HCT116 (cell line): ENCODE measurements at regions not wholly inside any gene's neighbourhood (a gene's known extent, or its start where the extent isn't known, plus 50 kb on each side); places are given as distances from the start of the nearest gene placed in this dataset.

Source experiments
- ATAC-seq: fragments of 200-7000 bp; cut with Tn5 transposase; 2 replicates; pipeline ENCODE4 v1.9.1; 2020; ENCODE audit warnings: mild to moderate bottlenecking, moderate library complexity
- BruUV-seq: library from RNA; stranded (reverse); fragments of 400-500 nt; replicated peaks from 2 replicates; lab custom pipeline; 2021; lab: Mats Ljungman, UMichigan
- CTCF ChIA-PET: fragments of 300-600 bp; sonication (Branson Sonifier 250); formaldehyde crosslinking; loops from one replicate; lab custom pipeline; 2021; ENCODE audit warnings: antibody characterized with exemption; lab: Charles Lee
- POLR2A ChIA-PET: fragments of 300-600, 350-600 bp; sonication (Branson Sonifier 250); formaldehyde crosslinking; loops from one replicate; lab custom pipeline; 2021; ENCODE audit warnings: antibody characterized with exemption; lab: Charles Lee
- RAD21 ChIA-PET, 2 experiments: fragments of 300-600 bp; sonication (Branson Sonifier 250); formaldehyde crosslinking; loops; one replicate each; lab custom pipeline; 2023; ENCODE audit warnings: low total read pairs in 2 of 2; ENCODE audit not compliant: uncharacterized antibody in 2 of 2, unreplicated experiment in 2 of 2, low non-redundant PET in 1 of 2; lab: Charles Lee
- DNase-seq: peaks from one replicate; pipeline ENCODE4 v3.0.0-alpha.2; 2010; ENCODE audit warnings: low read depth, low spot score
- H2AFZ ChIP-seq: fragments of 200-600 bp; shearing (Covaris generic), sonication (generic); 2 replicates; pipeline ENCODE4 v1.6.1; 2017; ENCODE audit warnings: low read depth, mixed run types, mixed read lengths, antibody characterized with exemption, low read length; ENCODE audit not compliant: poor library complexity, severe bottlenecking
- H3K27ac ChIP-seq: 2 replicates; pipeline ENCODE4 v1.5.1; 2012; ENCODE audit warnings: low read depth, low read length
- H3K27me3 ChIP-seq: fragments of 200-600 bp; sonication (generic); 2 replicates; pipeline ENCODE4 v1.6.1; 2016; ENCODE audit warnings: mixed run types, low read length, mixed read lengths; ENCODE audit not compliant: insufficient read depth
- H3K36me3 ChIP-seq, 2 experiments: fragments of 200-500 bp in 1 of 2; fragments of 200-600 bp in 1 of 2; sonication (Bioruptor generic) in 1 of 2; sonication (generic) in 1 of 2; 2 replicates each; pipeline versions ENCODE4 v1.5.1 to v1.6.1; 2014 to 2016; ENCODE audit warnings: low read length in 2 of 2, inconsistent platforms in 1 of 2, mixed read lengths in 1 of 2, mixed run types in 1 of 2; ENCODE audit not compliant: insufficient read depth in 2 of 2, control insufficient read depth in 1 of 2
- H3K4me1 ChIP-seq, 2 experiments: fragments of 200-600 bp in 1 of 2; sonication (generic) in 1 of 2; 2 replicates each; pipeline versions ENCODE4 v1.5.1 to v1.6.1; 2012 to 2017; ENCODE audit warnings: low read length in 2 of 2, inconsistent platforms in 1 of 2, mild to moderate bottlenecking in 1 of 2, mixed read lengths in 1 of 2, mixed run types in 1 of 2, moderate library complexity in 1 of 2; ENCODE audit not compliant: insufficient read depth in 2 of 2, control insufficient read depth in 1 of 2
- H3K4me2 ChIP-seq: fragments of 200-600 bp; sonication (generic); 2 replicates; pipeline ENCODE4 v1.6.1; 2017; ENCODE audit warnings: mixed run types, low read length, mixed read lengths
- H3K4me3 ChIP-seq, 2 experiments: fragments of 200-600 bp in 1 of 2; sonication (generic) in 1 of 2; replicated peaks in 1 of 2; 2 replicates each; pipeline ENCODE4 v1.5.1; 2011 to 2016; ENCODE audit warnings: low read length in 2 of 2, control low read depth in 1 of 2, low read depth in 1 of 2, mild to moderate bottlenecking in 1 of 2, mixed read lengths in 1 of 2, mixed run types in 1 of 2
- H3K79me2 ChIP-seq: fragments of 200-600 bp; sonication (generic); 2 replicates; pipeline ENCODE4 v1.6.1; 2017; ENCODE audit warnings: mild to moderate bottlenecking, mixed run types, low read length, moderate library complexity, mixed read lengths; ENCODE audit not compliant: insufficient read depth
- H3K9ac ChIP-seq: fragments of 200-600 bp; sonication (generic); 2 replicates; pipeline ENCODE4 v1.6.1; 2016; ENCODE audit warnings: low read length, mixed read lengths
- H3K9me2 ChIP-seq: fragments of 200-600 bp; sonication (generic), shearing (Covaris generic); 2 replicates; pipeline ENCODE4 v1.6.1; 2017; ENCODE audit warnings: mixed run types, mild to moderate bottlenecking, moderate library complexity; ENCODE audit not compliant: insufficient read depth
- H3K9me3 ChIP-seq, 2 experiments: fragments of 200-500 bp in 1 of 2; fragments of 200-600 bp in 1 of 2; sonication (Bioruptor generic) in 1 of 2; sonication (generic) in 1 of 2; 2 replicates each; pipeline ENCODE4 v1.6.1; 2014 to 2017; ENCODE audit warnings: low read length in 2 of 2, mixed read lengths in 2 of 2, inconsistent platforms in 1 of 2, low read depth in 1 of 2, mild to moderate bottlenecking in 1 of 2, mixed run types in 1 of 2, moderate library complexity in 1 of 2; ENCODE audit not compliant: control insufficient read depth in 1 of 2, insufficient read depth in 1 of 2
- H4K20me1 ChIP-seq: fragments of 200-600 bp; sonication (generic), shearing (Covaris generic); 2 replicates; pipeline ENCODE4 v1.6.1; 2017; ENCODE audit warnings: mixed run types, mild to moderate bottlenecking, moderate library complexity; ENCODE audit not compliant: insufficient read depth
- ATF3 ChIP-seq: IDR thresholded peaks from 2 replicates; pipeline ENCODE4 v1.6.1; 2012
- CTCF ChIP-seq, 3 experiments: fragments of 200-600 bp in 1 of 3; sonication (generic) in 1 of 3; IDR thresholded peaks in 2 of 3; conservative IDR thresholded peaks in 1 of 3; 2 replicates each; pipeline ENCODE4 v1.5.1; 2012 to 2017; ENCODE audit warnings: low read depth in 2 of 3, low read length in 2 of 3, antibody characterized with exemption in 1 of 3, borderline replicate concordance in 1 of 3, control low read depth in 1 of 3, mild to moderate bottlenecking in 1 of 3, mixed read lengths in 1 of 3, mixed run types in 1 of 3, moderate library complexity in 1 of 3; ENCODE audit not compliant: insufficient read depth in 1 of 3
- ELF1 ChIP-seq: IDR thresholded peaks from 2 replicates; pipeline ENCODE4 v1.6.1; 2012; ENCODE audit warnings: low read depth, borderline replicate concordance
- EZH2 ChIP-seq: fragments of 200-600 bp; sonication (generic); IDR thresholded peaks from 2 replicates; pipeline ENCODE4 v1.6.1; 2017; ENCODE audit warnings: antibody characterized with exemption, mixed run types
- EZH2phosphoT487 ChIP-seq: fragments of 200-600 bp; IDR thresholded peaks from 2 replicates; pipeline ENCODE4 v1.6.1; 2018; ENCODE audit warnings: antibody characterized with exemption, borderline replicate concordance
- FOSL1 ChIP-seq: IDR thresholded peaks from 2 replicates; pipeline ENCODE4 v1.6.1; 2012; ENCODE audit warnings: low read depth
- JUND ChIP-seq: IDR thresholded peaks from 2 replicates; pipeline ENCODE4 v1.6.1; 2012
- POLR2A ChIP-seq: IDR thresholded peaks from 2 replicates; pipeline ENCODE4 v1.7.0; 2011; ENCODE audit warnings: borderline replicate concordance; ENCODE audit not compliant: insufficient read depth, insufficient read length; ENCODE audit errors: extremely low read depth
- REST ChIP-seq: IDR thresholded peaks from 2 replicates; pipeline ENCODE4 v1.6.1; 2012; ENCODE audit warnings: low read depth
- SIN3A ChIP-seq: IDR thresholded peaks from 2 replicates; pipeline ENCODE4 v1.6.1; 2012; ENCODE audit warnings: low read depth
- SRF ChIP-seq: IDR thresholded peaks from 2 replicates; pipeline ENCODE4 v1.6.1; 2012; ENCODE audit warnings: low read depth
- TCF7L2 ChIP-seq: IDR thresholded peaks from 2 replicates; pipeline ENCODE4 v1.7.0; 2011; ENCODE audit warnings: borderline replicate concordance, inconsistent platforms; ENCODE audit not compliant: insufficient read depth, insufficient read length; ENCODE audit errors: extremely low read depth
- YY1 ChIP-seq: IDR thresholded peaks from 2 replicates; pipeline ENCODE4 v1.6.1; 2011; ENCODE audit warnings: low read length, low read depth, moderate library complexity, mild to moderate bottlenecking; ENCODE audit not compliant: insufficient replicate concordance; ENCODE audit errors: extremely low read depth
- ZBTB33 ChIP-seq: IDR thresholded peaks from 2 replicates; pipeline ENCODE4 v1.6.1; 2011; ENCODE audit warnings: mild to moderate bottlenecking, low read length, moderate library complexity; ENCODE audit not compliant: insufficient replicate concordance; ENCODE audit errors: extremely low read depth
- ZFX ChIP-seq: fragments of 450-650 bp; IDR thresholded peaks from 2 replicates; pipeline ENCODE4 v1.6.1; 2017
- ZNF274 ChIP-seq: fragments of 200-500 bp; sonication (Bioruptor generic); IDR thresholded peaks from 2 replicates; pipeline ENCODE4 v1.6.1; 2014; ENCODE audit warnings: mild to moderate bottlenecking, low read depth, low read length, inconsistent platforms
- intact Hi-C: fragments of 100-400 bp; cut with micrococcal nuclease; formaldehyde crosslinking; loops from 2 replicates; pipeline ENCODE4 v1.10.0; 2022
- TF ChIP-seq, protein P1 (sequence below): IDR thresholded peaks from 2 replicates; pipeline ENCODE4 v1.6.1; 2012

DNA sequence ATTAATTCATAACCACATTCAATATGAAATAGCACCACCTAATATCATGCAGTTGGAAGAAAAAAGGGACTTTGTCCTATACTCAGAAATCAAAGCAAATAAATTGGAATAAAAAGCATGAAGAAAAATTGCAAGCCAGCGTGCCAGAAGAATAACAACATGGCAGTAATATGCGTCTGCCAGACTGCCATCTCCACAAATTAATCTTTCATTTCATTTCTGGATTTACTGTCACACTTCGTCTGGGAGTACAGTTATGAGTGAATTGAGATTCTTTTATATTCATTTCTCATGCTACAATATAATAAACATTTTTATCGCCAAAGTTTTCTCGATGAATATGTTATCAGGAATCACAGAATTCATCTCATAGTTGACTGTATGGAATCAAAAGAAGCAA, 1327.7 kb upstream of the SEL1L start:
- no peak overlapping the region for H3K4me3 ChIP-seq
- H3K36me3 ChIP-seq, result no peaks in the 10 kb centered on the region
- no peak overlapping the region for H2AFZ ChIP-seq
- H3K27me3 ChIP-seq, result no peaks in the 10 kb centered on the region
- no peak overlapping the region for H3K27ac ChIP-seq
- no peak overlapping the region for H3K4me2 ChIP-seq
- TF ChIP-seq FOSL1 (no peak), JUND (no peak), YY1 (no peak), ELF1 (no peak), ATF3 (no peak), EZH2 (no peak), REST (no peak), POLR2A (no peak), TCF7L2 (no peak), ZNF274 (no peak), SRF (no peak), ZFX (no peak), SIN3A (no peak), ZBTB33 (no peak), EZH2phosphoT487 (no peak), CTCF (IDR thresholded peaks at IDR 0.05 in 2 of 3, conservative IDR thresholded peaks at IDR 0.05 in 1 of 3; ENCODE audit: borderline replicate concordance in 1 of 3, insufficient read depth in 1 of 3, low read depth in 2 of 3, low read length in 2 of 3) (no peak)
- TF ChIP-seq, protein P1, sequence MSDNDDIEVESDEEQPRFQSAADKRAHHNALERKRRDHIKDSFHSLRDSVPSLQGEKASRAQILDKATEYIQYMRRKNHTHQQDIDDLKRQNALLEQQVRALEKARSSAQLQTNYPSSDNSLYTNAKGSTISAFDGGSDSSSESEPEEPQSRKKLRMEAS, result no peak
- BruUV-seq, result no TSS peak
- intact Hi-C loops, result no loop called here
- H3K79me2 ChIP-seq, result no peaks in the 10 kb centered on the region
- H4K20me1 ChIP-seq, result no peaks in the 10 kb centered on the region
- DNase-seq (no peak), ATAC-seq (no peak)
- H3K4me1 ChIP-seq, result no peaks in the 10 kb centered on the region
- CTCF ChIA-PET, result no interaction called here
- no peak overlapping the region for H3K9ac ChIP-seq
- peaks cover 10 to 15% of the 10 kb centered on the region in 2 experiments; a peak in 2 of 4 replicates for H3K9me3 ChIP-seq
- H3K9me2 ChIP-seq, result no peaks in the 10 kb centered on the region
- POLR2A ChIA-PET, result no interaction called here
- RAD21 ChIA-PET, result no interaction called here
